ENCODE measurements at regions not wholly inside any gene's neighbourhood (a gene's known extent, or its start where the extent isn't known, plus 50 kb on each side); places are given as distances from the start of the nearest gene placed in this dataset.
"Not testable (repeated sequence)": the region's sequence is repeated elsewhere in the genome, so short reads cannot be mapped to it uniquely, and the experiment has no call there.

DNA sequence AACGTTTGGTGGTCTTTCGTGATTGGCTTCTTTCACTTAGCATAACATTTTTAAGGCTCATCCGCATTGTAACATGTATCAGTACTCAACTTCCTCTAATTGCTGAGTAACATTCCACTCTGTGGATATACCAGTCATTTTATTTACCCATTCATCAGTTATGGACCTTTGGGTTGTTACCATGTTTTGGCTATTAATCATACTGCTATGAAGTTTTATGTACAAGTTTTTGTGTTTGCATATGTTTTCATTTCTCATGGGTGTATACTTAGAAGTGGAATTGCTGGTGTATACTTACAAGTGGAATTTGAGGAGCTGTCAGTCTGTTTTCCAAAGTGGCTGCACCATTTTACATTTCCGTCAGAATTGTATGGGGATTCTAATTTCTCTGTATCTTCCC, 78.4 kb upstream of the CDK13 start:
- TF ChIP-seq CTCF (conservative IDR thresholded peaks at IDR 0.05); ZFX (IDR thresholded peaks at IDR 0.05): not testable (repeated sequence)

Data from C4-2B (cell line).